ENCODE measurements at regions not wholly inside any gene's neighbourhood (a gene's known extent, or its start where the extent isn't known, plus 50 kb on each side); places are given as distances from the start of the nearest gene placed in this dataset.

- no peak for TF ChIP-seq CTCF (IDR thresholded peaks at IDR 0.05)
- TF ChIP-seq EZH2 (IDR thresholded peaks at IDR 0.05), result no peak
These were observed 64.2 kb downstream of the ASCL1 start for GRCh38 chr12:103021538-103022218.
